GM21576 (cell line): ENCODE measurements at regions not wholly inside any gene's neighbourhood (a gene's known extent, or its start where the extent isn't known, plus 50 kb on each side); places are given as distances from the start of the nearest gene placed in this dataset.
"Not testable (repeated sequence)": the region's sequence is repeated elsewhere in the genome, so short reads cannot be mapped to it uniquely, and the experiment has no call there.

Experiments
- ATAC-seq: cut with Tn5 transposase; IDR thresholded peaks from one replicate; pipeline ENCODE4 v1.9.1; 2021; ENCODE audit warnings: mild to moderate bottlenecking, moderate library complexity; ENCODE audit not compliant: unreplicated experiment

GRCh38 chr18:76721207-76721996 lies 101.0 kb upstream of the ZNF236 start:
- ATAC-seq = no peak

- ATAC-seq = no peak
These were observed 101.7 kb upstream of the ZNF236 start for GRCh38 chr18:76720683-76721082.

- no peak for ATAC-seq
These were observed 107.2 kb upstream of the ZNF236 start for GRCh38 chr18:76715012-76715610.

- no peak for ATAC-seq
These were observed 108.9 kb upstream of the ZNF236 start for GRCh38 chr18:76713432-76713831.

GRCh38 chr18:76712511-76713140 lies 109.7 kb upstream of the ZNF236 start:
- ATAC-seq = no peak

GRCh38 chr18:76710646-76711520 lies 111.5 kb upstream of the ZNF236 start:
- no peak for ATAC-seq

GRCh38 chr18:76709659-76710645 lies 112.4 kb upstream of the ZNF236 start:
- peak; percentile 82 for ATAC-seq

- no peak for ATAC-seq
These were observed 113.5 kb upstream of the ZNF236 start for GRCh38 chr18:76708722-76709353.

- no peak for ATAC-seq
These were observed 114.2 kb upstream of the ZNF236 start for GRCh38 chr18:76708071-76708721.

GRCh38 chr18:76707534-76707933 lies 114.8 kb upstream of the ZNF236 start:
- no peak for ATAC-seq

GRCh38 chr18:76704589-76704988 lies 117.8 kb upstream of the ZNF236 start:
- ATAC-seq = not testable (repeated sequence)

- no peak for ATAC-seq
These were observed 122.4 kb upstream of the ZNF236 start for GRCh38 chr18:76699923-76700322.

- no peak for ATAC-seq
These were observed 124.9 kb upstream of the ZNF236 start for GRCh38 chr18:76697441-76697901.

- no peak for ATAC-seq
These were observed 130.6 kb upstream of the ZNF236 start for GRCh38 chr18:76691800-76692199.

GRCh38 chr18:76689646-76690264 lies 132.6 kb upstream of the ZNF236 start:
- ATAC-seq = no peak

GRCh38 chr18:76688724-76689472 lies 133.5 kb upstream of the ZNF236 start:
- ATAC-seq = no peak

- ATAC-seq = no peak
These were observed 134.9 kb upstream of the ZNF236 start for GRCh38 chr18:76687304-76687962.
